OCI-LY1 (cell line): ENCODE measurements at regions not wholly inside any gene's neighbourhood (a gene's known extent, or its start where the extent isn't known, plus 50 kb on each side); places are given as distances from the start of the nearest gene placed in this dataset.

Experiments
- EZH2 ChIP-seq: fragments of 200-600 bp; sonication (generic), shearing (Covaris generic); IDR thresholded peaks from 2 replicates; pipeline ENCODE4 v1.8.0; 2017; ENCODE audit warnings: borderline replicate concordance, mixed run types, mild to moderate bottlenecking, antibody characterized with exemption, low read length, moderate library complexity, mixed read lengths
- TF ChIP-seq, protein P1 (sequence below): fragments of 200-600 bp; sonication (generic), shearing (Covaris generic); IDR thresholded peaks from 2 replicates; pipeline ENCODE4 v1.5.1; 2017; ENCODE audit warnings: mild to moderate bottlenecking, antibody characterized with exemption, low read length, moderate library complexity, mixed read lengths

DNA sequence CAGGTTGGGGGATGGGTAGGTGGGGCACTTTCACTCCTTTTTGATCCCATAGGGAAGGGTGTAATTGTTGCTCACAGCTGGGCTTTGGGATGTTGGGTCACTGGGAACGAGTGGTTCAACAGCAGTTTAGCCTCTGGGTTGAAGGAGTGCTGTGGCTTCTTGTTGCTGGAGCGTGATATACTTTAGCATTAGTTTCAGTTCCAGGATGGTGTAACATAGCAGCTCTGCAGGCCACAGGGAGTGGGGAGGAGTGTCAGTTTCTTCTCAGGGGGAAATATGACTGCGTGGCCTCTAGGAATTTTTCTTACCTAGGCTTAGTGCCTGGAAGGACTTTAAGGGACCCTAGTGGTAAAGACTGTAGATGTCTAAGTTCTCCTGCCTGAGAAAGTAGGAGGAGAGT lies 1105.3 kb upstream of the TMPRSS15 start:
- TF ChIP-seq, protein P1, sequence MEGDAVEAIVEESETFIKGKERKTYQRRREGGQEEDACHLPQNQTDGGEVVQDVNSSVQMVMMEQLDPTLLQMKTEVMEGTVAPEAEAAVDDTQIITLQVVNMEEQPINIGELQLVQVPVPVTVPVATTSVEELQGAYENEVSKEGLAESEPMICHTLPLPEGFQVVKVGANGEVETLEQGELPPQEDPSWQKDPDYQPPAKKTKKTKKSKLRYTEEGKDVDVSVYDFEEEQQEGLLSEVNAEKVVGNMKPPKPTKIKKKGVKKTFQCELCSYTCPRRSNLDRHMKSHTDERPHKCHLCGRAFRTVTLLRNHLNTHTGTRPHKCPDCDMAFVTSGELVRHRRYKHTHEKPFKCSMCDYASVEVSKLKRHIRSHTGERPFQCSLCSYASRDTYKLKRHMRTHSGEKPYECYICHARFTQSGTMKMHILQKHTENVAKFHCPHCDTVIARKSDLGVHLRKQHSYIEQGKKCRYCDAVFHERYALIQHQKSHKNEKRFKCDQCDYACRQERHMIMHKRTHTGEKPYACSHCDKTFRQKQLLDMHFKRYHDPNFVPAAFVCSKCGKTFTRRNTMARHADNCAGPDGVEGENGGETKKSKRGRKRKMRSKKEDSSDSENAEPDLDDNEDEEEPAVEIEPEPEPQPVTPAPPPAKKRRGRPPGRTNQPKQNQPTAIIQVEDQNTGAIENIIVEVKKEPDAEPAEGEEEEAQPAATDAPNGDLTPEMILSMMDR = no peak
- no peak for TF ChIP-seq EZH2
